K562 (cell line): ENCODE measurements at regions not wholly inside any gene's neighbourhood (a gene's known extent, or its start where the extent isn't known, plus 50 kb on each side); places are given as distances from the start of the nearest gene placed in this dataset.
"Not testable (repeated sequence)": the region's sequence is repeated elsewhere in the genome, so short reads cannot be mapped to it uniquely, and the experiment has no call there.

ENCODE experiments used
- BRF1 ChIP-seq: IDR thresholded peaks from 3 replicates; pipeline ENCODE4 v1.6.1; 2011; ENCODE audit warnings: borderline replicate concordance, mild to moderate bottlenecking; ENCODE audit not compliant: insufficient read length; ENCODE audit errors: extremely low read depth
- EP300 ChIP-seq: IDR thresholded peaks from 2 replicates; pipeline ENCODE4 v1.6.1; 2012; ENCODE audit warnings: low read length, improper control_type of control experiment
- EZH2 ChIP-seq: IDR thresholded peaks from 2 replicates; pipeline ENCODE4 v1.6.1; 2012; ENCODE audit warnings: low read depth, mild to moderate bottlenecking, inconsistent platforms, low read length, borderline replicate concordance
- GATAD2A ChIP-seq: fragments of 450-650 bp; IDR thresholded peaks from 2 replicates; pipeline ENCODE4 v1.6.1; 2017
- HIVEP1 ChIP-seq: fragments of 250-450 bp; sonication (Bioruptor Pico); IDR thresholded peaks from 2 replicates; pipeline ENCODE4 v1.4.0; 2020; ENCODE audit warnings: mild to moderate bottlenecking
- KLF10 ChIP-seq: fragments of 250-450 bp; sonication (Bioruptor Pico); IDR thresholded peaks from 2 replicates; pipeline ENCODE4 v1.6.1; 2021; ENCODE audit warnings: matching md5 sums
- MYC ChIP-seq, 2 experiments: fragments of 250-450 bp in 1 of 2; sonication (Bioruptor Pico) in 1 of 2; IDR thresholded peaks; 2 replicates each; pipeline versions ENCODE4 v1.5.1 to v1.6.1; 2012 to 2021; ENCODE audit warnings: low read depth in 2 of 2, borderline replicate concordance in 1 of 2, improper control_type of control experiment in 1 of 2, low read length in 1 of 2, mild to moderate bottlenecking in 1 of 2, moderate library complexity in 1 of 2
- NR1H2 ChIP-seq: sonication (generic); formaldehyde crosslinking; IDR thresholded peaks from 2 replicates; pipeline ENCODE4 v1.4.0; 2020; ENCODE audit warnings: mild to moderate bottlenecking, missing genetic modification reagents
- POLR2H ChIP-seq: IDR thresholded peaks from 2 replicates; pipeline ENCODE4 v1.6.1; 2016; ENCODE audit warnings: missing genetic modification characterization, low read depth, mild to moderate bottlenecking, control low read depth, missing compliant biosample characterization, moderate library complexity
- SLC30A9 ChIP-seq: fragments of 250-450 bp; sonication (Bioruptor Pico); IDR thresholded peaks from 2 replicates; pipeline ENCODE4 v1.8.0; 2022; ENCODE audit warnings: mild to moderate bottlenecking, moderate library complexity
- ZBTB11 ChIP-seq, 3 experiments: fragments of 200-800 bp in 1 of 3; fragments of 250-450 bp in 1 of 3; fragments of 450-650 bp in 1 of 3; sonication (Bioruptor Pico) in 1 of 3; sonication (Bioruptor generic) in 1 of 3; formaldehyde crosslinking in 1 of 3; IDR thresholded peaks; 2 replicates each; pipeline versions ENCODE4 v1.6.1 to v1.8.0; 2016 to 2022; ENCODE audit warnings: mild to moderate bottlenecking in 2 of 3, missing genetic modification characterization in 2 of 3, missing compliant biosample characterization in 1 of 3, moderate library complexity in 1 of 3
- ZNF146 ChIP-seq: IDR thresholded peaks from one replicate; pipeline ENCODE4 v1.6.1; 2018; ENCODE audit warnings: missing compliant biosample characterization; ENCODE audit not compliant: unreplicated experiment
- ZNF274 ChIP-seq: IDR thresholded peaks from 2 replicates; pipeline ENCODE4 v1.6.1; 2011; ENCODE audit warnings: low read depth, mild to moderate bottlenecking, low read length, moderate library complexity, borderline replicate concordance
- ZNF354B ChIP-seq: fragments of 250-450 bp; sonication (Bioruptor Pico); IDR thresholded peaks from 2 replicates; pipeline ENCODE4 v1.4.0; 2020

DNA sequence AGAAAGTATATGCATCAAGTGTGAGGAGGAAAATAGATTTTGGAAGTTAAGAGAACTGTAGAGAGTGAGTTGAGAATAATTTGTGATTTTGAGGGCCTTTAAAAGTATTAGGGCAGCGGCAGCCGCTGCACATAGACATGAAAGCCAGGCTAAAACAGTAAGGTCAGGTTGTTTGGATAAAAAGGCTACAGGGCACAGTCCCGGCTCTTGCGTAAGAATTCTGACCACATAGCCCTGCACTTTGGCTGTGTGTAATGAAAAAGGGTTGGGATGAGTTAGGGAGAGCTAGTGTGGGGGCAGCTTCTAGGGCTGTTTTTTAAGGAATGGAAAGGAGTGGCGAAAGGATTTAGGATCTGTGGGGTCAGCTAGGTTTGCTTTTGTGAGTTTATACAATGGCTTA lies 130.8 kb downstream of the CCDC71L start:
- TF ChIP-seq ZNF274; EP300; KLF10 (CRISPR knock-in tag); ZBTB11 (CRISPR knock-in tag; IDR thresholded peaks at IDR 0.05); POLR2H; MYC (IDR thresholded peaks at IDR 0.05; ENCODE audit: low read depth, low read length); MYC (CRISPR knock-in tag; IDR thresholded peaks at IDR 0.05; ENCODE audit: borderline replicate concordance, low read depth); ZNF354B (CRISPR knock-in tag); SLC30A9 (CRISPR knock-in tag); NR1H2 (CRISPR knock-in tag); EZH2; HIVEP1 (CRISPR knock-in tag); ZNF146 (CRISPR knock-in tag); GATAD2A; BRF1: not testable (repeated sequence)
